Neuronal stem cell (in vitro differentiated cells): ENCODE measurements at regions not wholly inside any gene's neighbourhood (a gene's known extent, or its start where the extent isn't known, plus 50 kb on each side); places are given as distances from the start of the nearest gene placed in this dataset.

ENCODE experiments used
- DNase-seq: peaks from one replicate; pipeline ENCODE4 v3.0.0-alpha.2; 2013; ENCODE audit warnings: low spot score
- H2AFZ ChIP-seq: one replicate; pipeline ENCODE4 v1.6.1; 2013; ENCODE audit warnings: mild to moderate bottlenecking, low read length, inconsistent platforms
- H2AK5ac ChIP-seq: 2 replicates; pipeline ENCODE4 v1.6.1; 2013; ENCODE audit warnings: low read depth, mild to moderate bottlenecking, inconsistent platforms, low read length, moderate library complexity, mixed read lengths
- H2BK120ac ChIP-seq: 2 replicates; pipeline ENCODE4 v1.6.1; 2013; ENCODE audit warnings: low read depth, mild to moderate bottlenecking, inconsistent platforms, low read length, moderate library complexity, mixed read lengths
- H2BK12ac ChIP-seq: one replicate; pipeline ENCODE4 v1.6.1; 2013; ENCODE audit warnings: low read length, inconsistent platforms
- H2BK15ac ChIP-seq: 2 replicates; pipeline ENCODE4 v1.6.1; 2013; ENCODE audit warnings: mild to moderate bottlenecking, low read length, inconsistent platforms, mixed read lengths
- H2BK5ac ChIP-seq: one replicate; pipeline ENCODE4 v1.6.1; 2013; ENCODE audit warnings: inconsistent platforms, mild to moderate bottlenecking, low read length, moderate library complexity
- H3K14ac ChIP-seq: one replicate; pipeline ENCODE4 v1.6.1; 2013; ENCODE audit warnings: low read length, inconsistent platforms
- H3K18ac ChIP-seq: 2 replicates; pipeline ENCODE4 v1.6.1; 2013; ENCODE audit warnings: low read length, inconsistent platforms
- H3K23ac ChIP-seq: 2 replicates; pipeline ENCODE4 v1.6.1; 2013; ENCODE audit warnings: low read depth, mild to moderate bottlenecking, mixed read lengths, low read length, inconsistent platforms; ENCODE audit not compliant: poor library complexity
- H3K27ac ChIP-seq: replicated peaks from 3 replicates; pipeline ENCODE4 v1.5.1; 2013; ENCODE audit warnings: low read length, inconsistent platforms
- H3K27me3 ChIP-seq, 3 experiments: 2 replicates each; pipeline ENCODE4 v1.6.1; 2013; ENCODE audit warnings: low read length in 3 of 3, mild to moderate bottlenecking in 2 of 3, inconsistent platforms in 1 of 3, low read depth in 1 of 3, mixed read lengths in 1 of 3, moderate library complexity in 1 of 3; ENCODE audit not compliant: control insufficient read depth in 3 of 3, insufficient read depth in 3 of 3
- H3K36me3 ChIP-seq, 2 donors: replicated peaks in 1 of 2; 2 replicates each; pipeline ENCODE4 v1.6.1; 2013; ENCODE audit warnings: low read length in 2 of 2; ENCODE audit not compliant: control insufficient read depth in 2 of 2, insufficient read depth in 2 of 2
- H3K4ac ChIP-seq: 2 replicates; pipeline ENCODE4 v1.6.1; 2013; ENCODE audit warnings: inconsistent platforms, mild to moderate bottlenecking, low read length, moderate library complexity
- H3K4me1 ChIP-seq, 2 donors: 1 replicate in 1 of 2; 2 replicates in 1 of 2; pipeline ENCODE4 v1.6.1; 2013; ENCODE audit warnings: low read length in 2 of 2, low read depth in 1 of 2; ENCODE audit not compliant: control insufficient read depth in 2 of 2, insufficient read depth in 1 of 2
- H3K4me2 ChIP-seq: one replicate; pipeline ENCODE4 v1.6.1; 2013; ENCODE audit warnings: mild to moderate bottlenecking, low read length, inconsistent platforms; ENCODE audit not compliant: insufficient read depth, poor library complexity, severe bottlenecking
- H3K4me3 ChIP-seq, 2 donors: 2 replicates each; pipeline ENCODE4 v1.5.1; 2013; ENCODE audit warnings: low read length in 2 of 2, mild to moderate bottlenecking in 2 of 2, inconsistent platforms in 1 of 2, moderate library complexity in 1 of 2
- H3K79me1 ChIP-seq: one replicate; pipeline ENCODE4 v1.6.1; 2013; ENCODE audit warnings: low read depth, mild to moderate bottlenecking, inconsistent platforms, low read length, moderate library complexity
- H3K9ac ChIP-seq: one replicate; pipeline ENCODE4 v1.6.1; 2013; ENCODE audit warnings: mild to moderate bottlenecking, low read depth, low read length, inconsistent platforms; ENCODE audit not compliant: poor library complexity
- H3K9me3 ChIP-seq, 2 donors: replicated peaks in 1 of 2; 2 replicates each; pipeline versions ENCODE3 to v1.6.1; 2013; ENCODE audit warnings: low read length in 2 of 2, mild to moderate bottlenecking in 2 of 2, inconsistent platforms in 1 of 2, low read depth in 1 of 2, mixed read lengths in 1 of 2, moderate library complexity in 1 of 2; ENCODE audit not compliant: control insufficient read depth in 2 of 2, insufficient read depth in 1 of 2
- H4K8ac ChIP-seq: one replicate; pipeline ENCODE4 v1.6.1; 2013; ENCODE audit warnings: low read depth, mild to moderate bottlenecking, inconsistent platforms, low read length, moderate library complexity
- H4K91ac ChIP-seq: one replicate; pipeline ENCODE4 v1.6.1; 2013; ENCODE audit warnings: low read length, low read depth, mild to moderate bottlenecking, inconsistent platforms; ENCODE audit not compliant: poor library complexity
- WGBS, 2 donors: extraction: QIAGEN DNeasy Blood & Tissue Kit; methylation state at CpG; one replicate each; pipeline ENCODE4 v1.1.7; 2013; ENCODE audit warnings: missing lambda C conversion rate in 2 of 2, mixed read lengths in 1 of 2; ENCODE audit not compliant: insufficient read length in 2 of 2, insufficient replicate concordance in 1 of 2; ENCODE audit errors: extremely low coverage in 2 of 2; 5-methylcytosine and 5-hydroxymethylcytosine counted together

GRCh38 chr3:25155652-25156471 lies 272.2 kb upstream of the RARB start:
- H2BK120ac ChIP-seq = no peak overlapping the region
- no peak overlapping the region for H4K8ac ChIP-seq
- no peak overlapping the region for H4K91ac ChIP-seq
- no peak overlapping the region for H3K14ac ChIP-seq
- H2AFZ ChIP-seq = peak overlapping the region; percentile 27
- H3K18ac ChIP-seq = no peak overlapping the region
- H2AK5ac ChIP-seq = no peak overlapping the region
- H3K27me3 ChIP-seq = no peaks in the 10 kb centered on the region
- H3K27ac ChIP-seq = peak overlapping the region; percentile 97
- no peak overlapping the region for H3K4me3 ChIP-seq
- no peak overlapping the region for H2BK5ac ChIP-seq
- no peaks in the 10 kb centered on the region for H3K36me3 ChIP-seq
- no peak overlapping the region for H3K23ac ChIP-seq
- H3K9ac ChIP-seq = no peak overlapping the region
- peaks cover 13 to 42% of the 10 kb centered on the region in 2 donors for H3K4me1 ChIP-seq
- H3K4me2 ChIP-seq = no peak overlapping the region
- no peak overlapping the region for H2BK15ac ChIP-seq
- no peak overlapping the region for H2BK12ac ChIP-seq
- no peak overlapping the region for H3K4ac ChIP-seq
- no peaks in the 10 kb centered on the region for H3K79me1 ChIP-seq
- H3K9me3 ChIP-seq = no peaks in the 10 kb centered on the region
- DNase-seq = peak; percentile 84
- no CpG with 5 or more reads among the region's 4 CpGs for WGBS, 2 donors

GRCh38 chr3:25156626-25157025 lies 271.4 kb upstream of the RARB start:
- Histone ChIP-seq H3K9ac (no peak overlapping the region), H4K8ac (no peak overlapping the region), H3K18ac (no peak overlapping the region), H2BK12ac (no peak overlapping the region), H2BK120ac (no peak overlapping the region), H3K4me3 (no peak overlapping the region), H3K79me1 (no peaks in the 10 kb centered on the region), H2BK5ac (no peak overlapping the region), H2AK5ac (no peak overlapping the region), H3K4me2 (no peak overlapping the region), H3K9me3 (no peaks in the 10 kb centered on the region), H2BK15ac (no peak overlapping the region), H3K4me1 (peaks cover 13 to 40% of the 10 kb centered on the region in 2 donors), H3K27ac (peak overlapping the region; percentile 97), H2AFZ (peak overlapping the region; percentile 35), H3K14ac (no peak overlapping the region), H4K91ac (no peak overlapping the region), H3K36me3 (no peaks in the 10 kb centered on the region), H3K27me3 (no peaks in the 10 kb centered on the region), H3K4ac (no peak overlapping the region), H3K23ac (no peak overlapping the region)
- no CpG with 5 or more reads among the region's 5 CpGs for WGBS, 2 donors
- DNase-seq = peak; percentile 58

GRCh38 chr3:25165306-25165705 lies 262.8 kb upstream of the RARB start:
- DNase-seq = no peak
- no peaks in the 10 kb centered on the region for H3K36me3 ChIP-seq
- H4K91ac ChIP-seq = no peak overlapping the region
- H2BK120ac ChIP-seq = no peak overlapping the region
- WGBS, 2 donors = no CpG with 5 or more reads among the region's 3 CpGs
- no peak overlapping the region for H3K4me2 ChIP-seq
- peak overlapping the region; percentile 7 for H2AFZ ChIP-seq
- H2AK5ac ChIP-seq = no peak overlapping the region
- H3K4ac ChIP-seq = no peak overlapping the region
- H3K79me1 ChIP-seq = no peaks in the 10 kb centered on the region
- no peak overlapping the region for H2BK12ac ChIP-seq
- peaks cover 2 to 9% of the 10 kb centered on the region in 2 donors for H3K9me3 ChIP-seq
- no peak overlapping the region for H3K9ac ChIP-seq
- H3K18ac ChIP-seq = no peak overlapping the region
- no peak overlapping the region for H3K4me3 ChIP-seq
- no peak overlapping the region for H3K23ac ChIP-seq
- no peaks in the 10 kb centered on the region for H3K27me3 ChIP-seq
- no peak overlapping the region for H4K8ac ChIP-seq
- H2BK15ac ChIP-seq = no peak overlapping the region
- no peaks in the 10 kb centered on the region for H3K4me1 ChIP-seq
- no peak overlapping the region for H3K27ac ChIP-seq
- H2BK5ac ChIP-seq = no peak overlapping the region
- H3K14ac ChIP-seq = no peak overlapping the region

- no CpG with 5 or more reads among the region's 3 CpGs for WGBS, 2 donors
- Histone ChIP-seq H3K79me1 (no peaks in the 10 kb centered on the region), H3K9ac (no peak overlapping the region)
Measured at GRCh38 chr3:25166016-25166415, 262.0 kb upstream of the RARB start.

More at GRCh38 chr3:25166016-25166415, 262.0 kb upstream of the RARB start:
- H2AFZ ChIP-seq = no peak overlapping the region
- no peak overlapping the region for H2BK5ac ChIP-seq
- H2BK12ac ChIP-seq = no peak overlapping the region
- no peaks in the 10 kb centered on the region for H3K36me3 ChIP-seq
- no peaks in the 10 kb centered on the region for H3K4me1 ChIP-seq
- DNase-seq = no peak
- no peak overlapping the region for H3K27ac ChIP-seq
- no peak overlapping the region for H4K8ac ChIP-seq
- no peaks in the 10 kb centered on the region for H3K27me3 ChIP-seq
- H3K18ac ChIP-seq = no peak overlapping the region
- no peak overlapping the region for H2BK120ac ChIP-seq
- H3K4me3 ChIP-seq = no peak overlapping the region
- no peak overlapping the region for H4K91ac ChIP-seq
- no peak overlapping the region for H3K23ac ChIP-seq
- H3K9me3 ChIP-seq = peaks cover 2 to 9% of the 10 kb centered on the region in 2 donors
- no peak overlapping the region for H2BK15ac ChIP-seq
- no peak overlapping the region for H2AK5ac ChIP-seq
- H3K14ac ChIP-seq = no peak overlapping the region
- H3K4me2 ChIP-seq = no peak overlapping the region
- H3K4ac ChIP-seq = no peak overlapping the region
